ENCODE measurements at regions not wholly inside any gene's neighbourhood (a gene's known extent, or its start where the extent isn't known, plus 50 kb on each side); places are given as distances from the start of the nearest gene placed in this dataset.

DNA sequence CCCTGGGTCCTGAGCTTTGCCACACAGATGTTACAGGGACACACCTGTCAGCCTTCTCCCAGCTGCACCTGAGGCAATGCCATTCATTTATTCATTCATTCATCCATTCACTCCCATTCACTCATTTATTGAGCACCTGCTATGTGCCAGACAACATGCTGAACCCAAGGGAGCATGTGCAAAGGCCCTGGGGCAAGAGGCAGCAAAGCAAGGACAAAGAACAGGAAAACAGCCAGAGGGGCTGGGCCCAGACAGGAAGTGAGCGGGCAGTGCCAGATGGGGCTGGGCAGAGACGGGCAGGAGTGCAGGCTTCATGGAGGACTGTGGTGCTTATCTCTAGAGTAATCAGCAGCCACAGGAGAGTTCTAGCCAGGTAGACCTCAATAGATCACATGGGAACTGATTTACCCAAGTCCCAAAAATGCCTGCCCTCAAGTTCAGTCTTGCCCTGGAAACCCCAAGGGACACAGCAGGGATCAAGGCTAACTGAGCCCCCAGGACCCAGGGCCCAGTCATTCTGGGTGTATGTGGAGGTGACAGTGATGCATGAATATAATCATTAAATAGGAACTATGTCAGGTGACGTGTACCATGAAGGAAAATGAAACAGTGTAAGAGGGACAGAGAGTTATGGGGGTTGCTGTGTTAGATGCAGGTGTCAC lies 530.3 kb downstream of the MATN1 start:
- POLR2A ChIA-PET: no interaction called here
- Histone ChIP-seq H3K4me3 (ENCODE audit: low read depth, low read length) (no peak overlapping the region), H3K27me3 (ENCODE audit: control insufficient read depth, insufficient read depth, low read length) (no peaks in the 10 kb centered on the region), H3K36me3 (ENCODE audit: control insufficient read depth, insufficient read depth, low read length) (no peaks in the 10 kb centered on the region)
- CTCF ChIA-PET: no interaction called here
- no peak for DNase-seq (ENCODE audit: low read depth)
- TF ChIP-seq CTCF (IDR thresholded peaks at IDR 0.05; ENCODE audit: insufficient read depth, low read depth, low read length): no peak

GRCh38 chr1:30191154-30191702 lies 532.2 kb downstream of the MATN1 start:
- ChIA-PET POLR2A (no interaction called here), CTCF (interaction anchor here (0.7 to 0.8 kb wide), 2 partner anchors 377 to 526 kb away, joined by 3 read pairs; no protein-coding TSS in a partner anchor)
- DNase-seq (ENCODE audit: low read depth): peak; percentile 17
- H3K4me3 ChIP-seq (ENCODE audit: low read depth, low read length): no peak overlapping the region
- H3K27me3 ChIP-seq (ENCODE audit: control insufficient read depth, insufficient read depth, low read length): no peaks in the 10 kb centered on the region
- no peak for TF ChIP-seq CTCF (IDR thresholded peaks at IDR 0.05; ENCODE audit: insufficient read depth, low read depth, low read length)
- H3K36me3 ChIP-seq (ENCODE audit: control insufficient read depth, insufficient read depth, low read length): no peaks in the 10 kb centered on the region

- TF ChIP-seq CTCF (IDR thresholded peaks at IDR 0.05; ENCODE audit: insufficient read depth, low read depth, low read length): no peak
- no peaks in the 10 kb centered on the region for H3K27me3 ChIP-seq (ENCODE audit: control insufficient read depth, insufficient read depth, low read length)
- no peak overlapping the region for H3K4me3 ChIP-seq (ENCODE audit: low read depth, low read length)
- ChIA-PET POLR2A (no interaction called here), CTCF (interaction anchor here (0.8 kb wide), 1 partner anchor 377 kb away, joined by 3 read pairs; no protein-coding TSS in a partner anchor)
- H3K36me3 ChIP-seq (ENCODE audit: control insufficient read depth, insufficient read depth, low read length): no peaks in the 10 kb centered on the region
- DNase-seq (ENCODE audit: low read depth): no peak
Observed at GRCh38 chr1:30190511-30191153, 532.8 kb downstream of the MATN1 start.

DNA sequence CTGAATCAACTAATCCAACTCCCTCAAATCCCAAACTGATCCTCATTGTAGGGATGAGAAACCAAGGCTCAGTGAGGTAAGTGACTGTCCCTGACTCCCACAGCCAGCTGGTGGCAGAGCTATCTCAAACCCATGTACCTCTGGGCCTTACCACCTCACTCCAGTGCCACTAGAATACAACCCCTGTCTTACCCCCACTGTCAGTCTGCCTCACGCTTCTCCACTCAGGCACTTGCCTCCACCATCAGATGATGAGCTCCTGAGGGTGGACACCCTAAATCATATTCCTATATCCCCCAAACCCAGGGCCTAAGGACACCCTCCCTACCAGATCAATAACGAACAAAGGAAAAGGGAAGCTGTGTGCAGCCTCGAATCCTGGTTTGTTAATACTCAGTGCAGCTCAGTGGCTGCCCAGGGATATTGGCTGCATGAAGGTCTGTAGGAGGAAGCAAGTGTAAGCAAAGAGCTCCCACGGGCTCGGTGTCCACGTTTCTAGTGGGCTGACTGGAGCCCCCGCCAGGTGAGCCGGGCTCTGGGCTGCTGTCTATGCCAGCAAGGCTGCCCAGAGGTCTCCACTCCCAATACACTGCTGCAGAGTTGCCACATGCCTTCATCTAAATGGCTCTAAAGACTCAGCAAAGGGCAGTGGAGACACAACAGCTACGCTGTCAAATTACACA lies 533.4 kb downstream of the MATN1 start:
- no peaks in the 10 kb centered on the region for H3K36me3 ChIP-seq (ENCODE audit: control insufficient read depth, insufficient read depth, low read length)
- CTCF ChIA-PET: no interaction called here
- no peak overlapping the region for H3K4me3 ChIP-seq (ENCODE audit: low read depth, low read length)
- DNase-seq (ENCODE audit: low read depth): no peak
- no peak for TF ChIP-seq CTCF (IDR thresholded peaks at IDR 0.05; ENCODE audit: insufficient read depth, low read depth, low read length)
- no peaks in the 10 kb centered on the region for H3K27me3 ChIP-seq (ENCODE audit: control insufficient read depth, insufficient read depth, low read length)
- POLR2A ChIA-PET: no interaction called here

- TF ChIP-seq CTCF (IDR thresholded peaks at IDR 0.05; ENCODE audit: insufficient read depth, low read depth, low read length): no peak
- ChIA-PET CTCF (no interaction called here), POLR2A (no interaction called here)
Observed at GRCh38 chr1:30188999-30189398, 534.4 kb downstream of the MATN1 start.

More at GRCh38 chr1:30188999-30189398, 534.4 kb downstream of the MATN1 start:
- H3K4me3 ChIP-seq (ENCODE audit: low read depth, low read length): no peak overlapping the region
- no peaks in the 10 kb centered on the region for H3K27me3 ChIP-seq (ENCODE audit: control insufficient read depth, insufficient read depth, low read length)
- H3K36me3 ChIP-seq (ENCODE audit: control insufficient read depth, insufficient read depth, low read length): no peaks in the 10 kb centered on the region
- DNase-seq (ENCODE audit: low read depth): no peak

Measured in BJ (cell line).